IMR-90 (cell line): ENCODE measurements at regions not wholly inside any gene's neighbourhood (a gene's known extent, or its start where the extent isn't known, plus 50 kb on each side); places are given as distances from the start of the nearest gene placed in this dataset.

Experiments
- ATAC-seq: fragments of 200-7000 bp; cut with Tn5 transposase; 2 replicates; pipeline ENCODE4 v1.9.1; 2020; ENCODE audit warnings: low read depth, mild to moderate bottlenecking, moderate library complexity
- BruUV-seq: library from RNA; stranded (reverse); fragments of 400-500 nt; replicated peaks from 2 replicates; lab custom pipeline; 2021; lab: Mats Ljungman, UMichigan
- CTCF ChIA-PET: fragments of 300-600 bp; formaldehyde crosslinking; extraction: SDS; loops from one replicate; lab custom pipeline; 2021; ENCODE audit warnings: antibody characterized with exemption; lab: Yijun Ruan, JAX
- POLR2A ChIA-PET: fragments of 300-600 bp; sonication (Branson Sonifier 250); formaldehyde crosslinking; loops from one replicate; lab custom pipeline; 2022; ENCODE audit warnings: antibody characterized with exemption; ENCODE audit not compliant: unreplicated experiment; lab: Charles Lee
- DNase-seq: peaks from one replicate; pipeline ENCODE4 v3.0.0; 2013
- H2AFZ ChIP-seq: replicated peaks from 2 replicates; pipeline ENCODE3; 2013; ENCODE audit warnings: low read length, mild to moderate bottlenecking; ENCODE audit not compliant: poor library complexity
- H2AK5ac ChIP-seq: 2 replicates; pipeline ENCODE4 v1.6.1; 2013; ENCODE audit warnings: low read depth, low read length, inconsistent platforms
- H2AK9ac ChIP-seq: replicated peaks from 2 replicates; pipeline ENCODE3; 2013; ENCODE audit warnings: mild to moderate bottlenecking, low read depth, low read length, moderate library complexity; ENCODE audit not compliant: poor library complexity
- H2BK120ac ChIP-seq: 2 replicates; pipeline ENCODE4 v1.6.1; 2013; ENCODE audit warnings: low read depth, low read length, inconsistent platforms
- H2BK15ac ChIP-seq: 3 replicates; pipeline ENCODE4 v1.6.1; 2013; ENCODE audit warnings: low read depth, low read length, inconsistent platforms
- H2BK20ac ChIP-seq: 2 replicates; pipeline ENCODE4 v1.6.1; 2013; ENCODE audit warnings: low read depth, mild to moderate bottlenecking, inconsistent platforms, low read length, moderate library complexity
- H2BK5ac ChIP-seq: 2 replicates; pipeline ENCODE4 v1.6.1; 2013; ENCODE audit warnings: mild to moderate bottlenecking, low read depth, low read length, inconsistent platforms; ENCODE audit not compliant: poor library complexity, severe bottlenecking
- H3K14ac ChIP-seq: replicated peaks from 2 replicates; pipeline ENCODE4 v1.6.1; 2013; ENCODE audit warnings: low read depth, low read length, inconsistent platforms
- H3K18ac ChIP-seq: 2 replicates; pipeline ENCODE4 v1.6.1; 2013; ENCODE audit warnings: low read depth, low read length, control low read depth
- H3K23ac ChIP-seq: 2 replicates; pipeline ENCODE4 v1.6.1; 2013; ENCODE audit warnings: low read depth, low read length, inconsistent platforms
- H3K27ac ChIP-seq: 2 replicates; pipeline ENCODE4 v1.5.1; 2013; ENCODE audit warnings: mild to moderate bottlenecking, control low read depth, low read length; ENCODE audit not compliant: insufficient read depth
- H3K27me3 ChIP-seq: 2 replicates; pipeline ENCODE4 v1.6.1; 2013; ENCODE audit warnings: low read length; ENCODE audit not compliant: control insufficient read depth, insufficient read depth
- H3K36me3 ChIP-seq: 2 replicates; pipeline ENCODE4 v1.6.1; 2013; ENCODE audit warnings: low read length, mixed read lengths; ENCODE audit not compliant: control insufficient read depth, insufficient read depth
- H3K4ac ChIP-seq: 2 replicates; pipeline ENCODE4 v1.6.1; 2013; ENCODE audit warnings: low read depth, low read length, inconsistent platforms
- H3K4me1 ChIP-seq: 2 replicates; pipeline ENCODE4 v1.6.1; 2013; ENCODE audit warnings: low read length, mixed read lengths; ENCODE audit not compliant: control insufficient read depth, insufficient read depth
- H3K4me2 ChIP-seq: 2 replicates; pipeline ENCODE4 v1.6.1; 2013; ENCODE audit warnings: low read depth, mild to moderate bottlenecking, control low read depth, low read length, moderate library complexity
- H3K4me3 ChIP-seq: 2 replicates; pipeline ENCODE4 v1.5.1; 2013; ENCODE audit warnings: low read depth, mild to moderate bottlenecking, control low read depth, low read length, moderate library complexity; ENCODE audit not compliant: insufficient read depth
- H3K56ac ChIP-seq: 2 replicates; pipeline ENCODE4 v1.6.1; 2013; ENCODE audit warnings: low read length, inconsistent platforms; ENCODE audit not compliant: insufficient read depth; ENCODE audit errors: extremely low read depth
- H3K79me1 ChIP-seq, 2 experiments: 2 replicates each; pipeline ENCODE4 v1.6.1; 2013; ENCODE audit warnings: low read length in 2 of 2, inconsistent platforms in 1 of 2, low read depth in 1 of 2
- H3K9ac ChIP-seq: 2 replicates; pipeline ENCODE4 v1.6.1; 2013; ENCODE audit warnings: low read depth, low read length, control low read depth
- H3K9me1 ChIP-seq: 2 replicates; pipeline ENCODE4 v1.6.1; 2013; ENCODE audit warnings: low read length, inconsistent platforms; ENCODE audit not compliant: insufficient read depth
- H3K9me3 ChIP-seq: 2 replicates; pipeline ENCODE4 v1.6.1; 2013; ENCODE audit warnings: low read length; ENCODE audit not compliant: control insufficient read depth, insufficient read depth
- H4K20me1 ChIP-seq: 2 replicates; pipeline ENCODE4 v1.6.1; 2013; ENCODE audit warnings: low read length, inconsistent platforms; ENCODE audit not compliant: insufficient read depth
- H4K5ac ChIP-seq: 2 replicates; pipeline ENCODE4 v1.6.1; 2013; ENCODE audit warnings: mild to moderate bottlenecking, low read depth, low read length, control low read depth
- H4K8ac ChIP-seq, 2 experiments: 2 replicates each; pipeline ENCODE4 v1.6.1; 2013; ENCODE audit warnings: low read depth in 2 of 2, low read length in 2 of 2, control low read depth in 1 of 2, inconsistent platforms in 1 of 2
- H4K91ac ChIP-seq: 2 replicates; pipeline ENCODE4 v1.6.1; 2013; ENCODE audit warnings: low read depth, low read length, inconsistent platforms; ENCODE audit not compliant: insufficient read depth
- BHLHE40 ChIP-seq: fragments of 150-350 bp; IDR thresholded peaks from 2 replicates; pipeline ENCODE4 v1.6.1; 2016; ENCODE audit warnings: mild to moderate bottlenecking, low read depth, low read length
- CHD1 ChIP-seq: IDR thresholded peaks from 2 replicates; pipeline ENCODE4 v1.6.1; 2012; ENCODE audit warnings: low read depth, low read length, improper control_type of control experiment
- CTCF ChIP-seq: conservative IDR thresholded peaks from 2 replicates; pipeline ENCODE4 v1.5.1; 2012; ENCODE audit warnings: mild to moderate bottlenecking, low read depth, low read length, improper control_type of control experiment
- ELK1 ChIP-seq: fragments of 150-350 bp; IDR thresholded peaks from 2 replicates; pipeline ENCODE4 v1.6.1; 2016; ENCODE audit warnings: low read depth, mild to moderate bottlenecking, low read length, moderate library complexity, borderline replicate concordance
- FOS ChIP-seq: fragments of 150-350 bp; IDR thresholded peaks from 2 replicates; pipeline ENCODE4 v1.6.1; 2016; ENCODE audit warnings: low read depth, low read length
- MAFK ChIP-seq: IDR thresholded peaks from 2 replicates; pipeline ENCODE4 v1.6.1; 2012; ENCODE audit warnings: low read depth, low read length, improper control_type of control experiment
- MAZ ChIP-seq: IDR thresholded peaks from 2 replicates; pipeline ENCODE4 v1.6.1; 2012; ENCODE audit warnings: low read depth, mild to moderate bottlenecking, low read length, improper control_type of control experiment, moderate library complexity, borderline replicate concordance
- MXI1 ChIP-seq: IDR thresholded peaks from 2 replicates; pipeline ENCODE4 v1.6.1; 2012; ENCODE audit warnings: low read depth, mild to moderate bottlenecking, low read length, moderate library complexity, borderline replicate concordance
- RCOR1 ChIP-seq: IDR thresholded peaks from 2 replicates; pipeline ENCODE4 v1.6.1; 2012; ENCODE audit warnings: mild to moderate bottlenecking, low read length, improper control_type of control experiment; ENCODE audit not compliant: insufficient replicate concordance
- RFX5 ChIP-seq: IDR thresholded peaks from 2 replicates; pipeline ENCODE4 v1.8.0; 2012; ENCODE audit warnings: low read depth, mild to moderate bottlenecking, low read length, moderate library complexity
- SMC3 ChIP-seq: fragments of 150-350 bp; IDR thresholded peaks from 2 replicates; pipeline ENCODE4 v1.6.1; 2016; ENCODE audit warnings: low read depth, mild to moderate bottlenecking, antibody characterized with exemption, low read length, moderate library complexity
- WGBS, 2 experiments: methylation state at CpG; one replicate each; pipeline versions ENCODE4 v1.1.5 to v1.1.7; 2013; ENCODE audit warnings: missing lambda C conversion rate in 2 of 2; ENCODE audit not compliant: insufficient read length in 1 of 2; ENCODE audit errors: extremely low coverage in 2 of 2; 5-methylcytosine and 5-hydroxymethylcytosine counted together
- dilution Hi-C: fragments of 300-500 bp; cut with HindIII; formaldehyde crosslinking; loops from one replicate; pipeline ENCODE4 v1.14.3; 2018; ENCODE audit warnings: low sequenced_read_pairs; ENCODE audit not compliant: unreplicated experiment
- in situ Hi-C: fragments of 300-500 bp; cut with MboI; formaldehyde crosslinking; loops from 3 replicates; pipeline ENCODE4 v1.14.3; 2019; ENCODE audit warnings: low sequenced_read_pairs, inconsistent platforms, mixed read lengths
- intact Hi-C: fragments of 100-400 bp; cut with micrococcal nuclease; formaldehyde crosslinking; loops from 2 replicates; pipeline ENCODE4 v1.10.0; 2022

DNA sequence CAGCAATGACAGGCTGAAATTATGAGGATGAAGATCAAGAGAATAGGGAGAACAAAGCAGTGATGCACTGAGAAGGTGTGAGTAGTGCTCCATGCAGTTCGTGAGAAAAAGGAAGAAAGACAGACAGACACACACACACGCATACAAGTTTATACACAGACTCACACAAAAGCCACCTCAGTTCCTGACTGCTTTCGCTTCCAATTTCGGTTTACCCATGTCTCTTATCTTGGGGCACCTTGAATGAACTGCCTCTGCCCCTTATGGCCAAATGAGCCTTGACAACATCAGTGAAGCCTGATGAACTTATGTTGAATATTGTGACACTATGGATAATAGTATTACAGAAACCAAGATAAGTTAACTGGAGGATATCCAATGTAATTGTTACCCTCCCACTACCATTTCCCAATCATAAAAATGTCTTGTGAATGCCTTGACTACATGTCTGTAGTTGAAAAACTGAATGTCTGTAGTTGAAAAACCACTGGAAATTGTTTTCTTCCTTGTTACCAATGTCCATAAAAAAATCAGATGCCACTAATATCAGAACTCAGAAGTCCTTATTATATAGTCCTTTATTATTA lies 380.4 kb upstream of the DDHD1 start:
- no peaks in the 10 kb centered on the region for H3K79me1 ChIP-seq
- H2BK15ac ChIP-seq = peak overlapping the region; percentile 78; the same call in 2 of the 3 replicates
- no peaks in the 10 kb centered on the region for H3K36me3 ChIP-seq
- H3K18ac ChIP-seq = peak overlapping the region; percentile 81
- H3K4me1 ChIP-seq = peaks cover 20% of the 10 kb centered on the region
- 0 out of 2 replicates have a peak overlapping the region, but pooled peaks have one; percentile 26 for H3K14ac ChIP-seq
- no peak overlapping the region for H2BK5ac ChIP-seq
- peak overlapping the region; percentile 80; the same call in 1 of the 2 replicates for H2BK120ac ChIP-seq
- peak overlapping the region; percentile 68; the same call in 1 of the 2 replicates for H3K4ac ChIP-seq
- H3K23ac ChIP-seq = 0 out of 2 replicates have a peak overlapping the region, but pooled peaks have one; percentile 20
- no peak for ATAC-seq
- ChIA-PET CTCF (no interaction called here), POLR2A (no interaction called here)
- H3K9ac ChIP-seq = no peak overlapping the region
- peak overlapping the region; percentile 87 for H4K5ac ChIP-seq
- peak overlapping the region in 1 of 2 experiments; percentile 51; a peak in 2 of 4 replicates for H4K8ac ChIP-seq
- no peak overlapping the region for H3K56ac ChIP-seq
- in situ Hi-C loops = loop anchor here (10.0 kb wide), 2 partner anchors 421 to 641 kb away; partner anchors contain the start of gene BMP4
- no peaks in the 10 kb centered on the region for H3K27me3 ChIP-seq
- H3K27ac ChIP-seq = no peak overlapping the region
- H2AK9ac ChIP-seq = no peak overlapping the region
- 0 out of 2 replicates have a peak, but pooled peaks cover 2% of the 10 kb centered on the region for H3K9me1 ChIP-seq
- intact Hi-C loops = no loop called here
- BruUV-seq = no TSS peak
- H3K9me3 ChIP-seq = no peaks in the 10 kb centered on the region
- TF ChIP-seq FOS (no peak), SMC3 (no peak), CHD1 (no peak), MXI1 (no peak), CTCF (no peak), MAZ (no peak), BHLHE40 (no peak), MAFK (no peak), RCOR1 (no peak), ELK1 (no peak), RFX5 (no peak)
- dilution Hi-C loops = no loop called here
- H4K91ac ChIP-seq = peak overlapping the region; percentile 68
- H2BK20ac ChIP-seq = peak overlapping the region; percentile 76
- no peaks in the 10 kb centered on the region for H4K20me1 ChIP-seq
- no peak overlapping the region for H3K4me3 ChIP-seq
- H2AK5ac ChIP-seq = 0 out of 2 replicates have a peak overlapping the region, but pooled peaks have one; percentile 36
- DNase-seq = no peak
- no CpG with 5 or more reads among the region's 4 CpGs for WGBS, 2 experiments
- H3K4me2 ChIP-seq = no peak overlapping the region
- no peak overlapping the region for H2AFZ ChIP-seq
